Esophagus muscularis mucosa (tissue), 4 donors: ENCODE measurements at regions not wholly inside any gene's neighbourhood (a gene's known extent, or its start where the extent isn't known, plus 50 kb on each side); places are given as distances from the start of the nearest gene placed in this dataset.

Experiments used
- DNase-seq: peaks from one replicate; pipeline ENCODE4 v3.0.0-alpha.2; 2017; ENCODE audit errors: extremely low spot score
- H3K27ac ChIP-seq, 4 donors: fragments of 200-600 bp; sonication (generic); replicated peaks in 1 of 4; 1 replicate in 3 of 4; 2 replicates in 1 of 4; pipeline ENCODE4 v1.5.1; 2016 to 2019; ENCODE audit warnings: mild to moderate bottlenecking in 1 of 4
- H3K27me3 ChIP-seq, 4 donors: fragments of 200-600 bp; sonication (generic); one replicate each; pipeline versions ENCODE4 v1.5.1 to v1.6.0; 2016 to 2019
- H3K36me3 ChIP-seq, 4 donors: fragments of 200-600 bp; sonication (generic); one replicate each; pipeline ENCODE4 v1.5.1; 2016 to 2019
- H3K4me1 ChIP-seq, 4 donors: fragments of 200-600 bp; sonication (generic); one replicate each; pipeline ENCODE4 v1.5.1; 2016 to 2019
- H3K4me3 ChIP-seq, 4 donors: fragments of 200-600 bp; sonication (generic); 1 replicate in 2 of 4; 2 replicates in 2 of 4; pipeline ENCODE4 v1.5.1; 2016 to 2019; ENCODE audit warnings: mild to moderate bottlenecking in 4 of 4, moderate library complexity in 1 of 4
- H3K9me3 ChIP-seq, 4 donors: fragments of 200-600 bp; sonication (generic); 1 replicate in 3 of 4; 2 replicates in 1 of 4; pipeline ENCODE4 v1.5.1; 2016 to 2019
- EP300 ChIP-seq: sonication (generic); formaldehyde crosslinking; IDR thresholded peaks from one replicate; pipeline ENCODE4 v1.6.1; 2017; ENCODE audit warnings: antibody characterized with exemption
- POLR2A ChIP-seq: fragments of 450-650 bp; IDR thresholded peaks from one replicate; pipeline ENCODE4 v1.6.1; 2017; ENCODE audit warnings: antibody characterized with exemption, moderate library complexity, mild to moderate bottlenecking, low read depth
- POLR2AphosphoS5 ChIP-seq, 2 donors: sonication (generic); formaldehyde crosslinking; IDR thresholded peaks; one replicate each; pipeline ENCODE4 v1.6.1; 2017; ENCODE audit warnings: antibody characterized with exemption in 2 of 2
- WGBS: methylation state at CpG from one replicate; pipeline ENCODE4 v1.1.5; 2018; 5-methylcytosine and 5-hydroxymethylcytosine counted together
- intact Hi-C: fragments of 100-400 bp; cut with DNase I; formaldehyde crosslinking; loops from one replicate; pipeline ENCODE4 v1.15.1; 2023
- TF ChIP-seq, protein P1 (sequence below), 3 experiments: fragments of 200-600 bp in 2 of 3; fragments of 450-650 bp in 1 of 3; sonication (generic) in 2 of 3; IDR thresholded peaks; one replicate each; pipeline ENCODE4 v1.5.1; 2017 to 2019; ENCODE audit warnings: antibody characterized with exemption in 3 of 3, mild to moderate bottlenecking in 2 of 3, moderate library complexity in 1 of 3

GRCh38 chr3:55376753-55377347 lies 110.3 kb downstream of the WNT5A start:
- intact Hi-C loops: no loop called here
- no peaks in the 10 kb centered on the region for H3K9me3 ChIP-seq

DNA sequence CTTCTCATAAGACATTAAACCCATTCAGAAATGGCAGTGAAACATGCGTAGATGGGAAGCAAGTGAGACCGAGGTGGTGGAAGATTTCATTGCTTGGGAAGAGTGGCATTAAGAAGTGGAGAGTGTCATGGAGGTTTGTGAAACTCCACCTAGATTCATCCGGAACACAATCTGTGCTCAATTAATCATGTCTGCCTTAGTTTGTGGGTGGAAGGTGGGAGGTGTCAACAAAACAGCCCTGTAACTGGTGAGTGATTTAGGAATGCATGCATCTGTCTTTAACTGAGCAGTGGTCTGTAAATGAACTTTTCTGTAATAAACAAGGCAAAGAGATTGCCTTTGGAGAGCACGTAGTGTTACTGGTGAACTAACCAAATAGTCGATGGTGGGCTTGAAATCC lies 113.7 kb downstream of the WNT5A start:
- Histone ChIP-seq H3K27ac (no peak overlapping the region), H3K4me3 (no peak overlapping the region), H3K9me3 (no peaks in the 10 kb centered on the region), H3K27me3 (no peaks in the 10 kb centered on the region), H3K4me1 (peaks cover 0 to 19% (median 18%) of the 10 kb centered on the region in 4 donors), H3K36me3 (no peaks in the 10 kb centered on the region)
- TF ChIP-seq POLR2A (no peak), POLR2AphosphoS5 (IDR thresholded peaks at IDR 0.05) (no peak), EP300 (no peak)
- TF ChIP-seq, protein P1, sequence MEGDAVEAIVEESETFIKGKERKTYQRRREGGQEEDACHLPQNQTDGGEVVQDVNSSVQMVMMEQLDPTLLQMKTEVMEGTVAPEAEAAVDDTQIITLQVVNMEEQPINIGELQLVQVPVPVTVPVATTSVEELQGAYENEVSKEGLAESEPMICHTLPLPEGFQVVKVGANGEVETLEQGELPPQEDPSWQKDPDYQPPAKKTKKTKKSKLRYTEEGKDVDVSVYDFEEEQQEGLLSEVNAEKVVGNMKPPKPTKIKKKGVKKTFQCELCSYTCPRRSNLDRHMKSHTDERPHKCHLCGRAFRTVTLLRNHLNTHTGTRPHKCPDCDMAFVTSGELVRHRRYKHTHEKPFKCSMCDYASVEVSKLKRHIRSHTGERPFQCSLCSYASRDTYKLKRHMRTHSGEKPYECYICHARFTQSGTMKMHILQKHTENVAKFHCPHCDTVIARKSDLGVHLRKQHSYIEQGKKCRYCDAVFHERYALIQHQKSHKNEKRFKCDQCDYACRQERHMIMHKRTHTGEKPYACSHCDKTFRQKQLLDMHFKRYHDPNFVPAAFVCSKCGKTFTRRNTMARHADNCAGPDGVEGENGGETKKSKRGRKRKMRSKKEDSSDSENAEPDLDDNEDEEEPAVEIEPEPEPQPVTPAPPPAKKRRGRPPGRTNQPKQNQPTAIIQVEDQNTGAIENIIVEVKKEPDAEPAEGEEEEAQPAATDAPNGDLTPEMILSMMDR (IDR thresholded peaks at IDR 0.05): no peak
- WGBS: 86% methylated on average over 5 of the region's 5 CpGs
- intact Hi-C loops: no loop called here
- DNase-seq: no peak

More at GRCh38 chr3:55376753-55377347, 110.3 kb downstream of the WNT5A start:
- Histone ChIP-seq H3K27me3 (no peaks in the 10 kb centered on the region), H3K4me1 (no peaks in the 10 kb centered on the region), H3K4me3 (no peak overlapping the region), H3K27ac (no peak overlapping the region), H3K36me3 (no peaks in the 10 kb centered on the region)
- no peak for DNase-seq
- TF ChIP-seq EP300 (no peak), POLR2AphosphoS5 (IDR thresholded peaks at IDR 0.05) (no peak), POLR2A (no peak)
- TF ChIP-seq, protein P1 (IDR thresholded peaks at IDR 0.05): no peak
- 93% methylated on average over 3 of the region's 3 CpGs for WGBS

DNA sequence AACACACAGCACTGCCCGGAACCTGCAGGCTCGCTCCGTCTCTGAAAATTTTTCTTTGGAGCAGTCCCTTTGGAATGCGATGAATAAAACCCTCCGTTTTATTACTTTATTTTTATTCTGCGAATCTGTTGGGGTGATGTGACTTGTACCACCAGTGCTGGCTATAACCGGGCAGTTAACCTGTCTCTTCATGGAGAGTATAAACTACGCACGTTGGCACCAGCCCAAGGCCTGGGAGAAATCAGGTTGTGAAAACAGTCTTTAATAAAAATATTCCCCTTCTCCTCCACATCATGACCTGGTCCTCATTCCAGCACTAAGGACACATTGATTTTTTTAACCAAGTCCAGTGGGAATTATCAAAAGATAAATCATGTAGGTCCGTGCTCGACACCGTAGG lies 116.8 kb downstream of the WNT5A start:
- DNase-seq: peak; percentile 75
- H3K9me3 ChIP-seq: no peaks in the 10 kb centered on the region
- 83% methylated on average over 12 of the region's 12 CpGs for WGBS
- H3K36me3 ChIP-seq: no peaks in the 10 kb centered on the region
- TF ChIP-seq, protein P1 (IDR thresholded peaks at IDR 0.05): no peak
- no peak for TF ChIP-seq EP300
- no peak for TF ChIP-seq POLR2AphosphoS5 (IDR thresholded peaks at IDR 0.05)
- no peak for TF ChIP-seq POLR2A
- H3K4me1 ChIP-seq: peaks cover 0 to 23% (median 21%) of the 10 kb centered on the region in 4 donors
- intact Hi-C loops: no loop called here
- H3K4me3 ChIP-seq: no peak overlapping the region
- H3K27ac ChIP-seq: no peak overlapping the region
- H3K27me3 ChIP-seq: no peaks in the 10 kb centered on the region

DNA sequence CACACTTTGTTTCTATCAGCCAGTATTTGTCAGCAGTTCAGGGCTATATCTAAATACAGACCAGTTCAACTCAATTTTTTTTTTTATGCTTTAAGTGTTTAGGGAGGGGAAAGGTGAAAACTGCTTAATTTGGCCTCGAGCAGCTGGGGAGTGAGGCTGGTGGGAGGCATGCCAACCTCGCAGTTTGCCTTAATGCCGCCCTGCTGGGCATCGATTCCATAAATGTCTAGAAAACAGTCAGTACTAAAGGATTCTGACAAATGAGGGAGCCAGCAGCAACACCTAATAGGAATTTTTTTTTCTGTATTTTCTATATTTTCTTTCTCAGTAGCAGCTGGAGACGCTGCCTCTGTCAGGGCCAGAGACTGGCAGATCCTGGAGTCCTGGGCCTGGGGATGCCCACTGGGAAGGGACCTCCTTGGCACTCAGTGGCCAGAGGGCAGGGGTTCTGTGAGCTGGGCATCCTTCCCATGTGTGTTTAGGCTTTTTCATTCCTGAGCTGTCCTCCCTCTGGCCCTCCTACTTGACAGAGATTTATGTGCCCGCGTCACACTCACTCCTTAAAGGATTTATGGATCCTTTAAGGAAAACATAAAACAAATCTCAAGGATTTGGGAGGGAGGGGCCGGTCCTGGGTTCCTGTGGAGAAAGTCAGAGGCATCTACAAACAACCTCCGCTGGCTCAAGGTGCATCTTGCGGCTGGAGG lies 117.8 kb downstream of the WNT5A start:
- Histone ChIP-seq H3K4me3 (no peak overlapping the region), H3K9me3 (no peaks in the 10 kb centered on the region), H3K36me3 (no peaks in the 10 kb centered on the region), H3K4me1 (peaks cover 0 to 23% (median 21%) of the 10 kb centered on the region in 4 donors), H3K27me3 (no peaks in the 10 kb centered on the region), H3K27ac (peak overlapping the region; percentile 18 to 57 (median 44))
- DNase-seq: no peak
- WGBS: 38% methylated on average over 5 of the region's 10 CpGs
- TF ChIP-seq, protein P1 (IDR thresholded peaks at IDR 0.05): no peak
- no peak for TF ChIP-seq POLR2A
- TF ChIP-seq POLR2AphosphoS5 (IDR thresholded peaks at IDR 0.05): no peak
- TF ChIP-seq EP300: no peak
- intact Hi-C loops: no loop called here
